GM19397 (cell line): ENCODE measurements at regions not wholly inside any gene's neighbourhood (a gene's known extent, or its start where the extent isn't known, plus 50 kb on each side); places are given as distances from the start of the nearest gene placed in this dataset.
A peak's percentile ranks its signal among the peaks of the same experiment; 100 is the strongest.
"Not testable (repeated sequence)": the region's sequence is repeated elsewhere in the genome, so short reads cannot be mapped to it uniquely, and the experiment has no call there.

Experiments used
- ATAC-seq: cut with Tn5 transposase; IDR thresholded peaks from one replicate; pipeline ENCODE4 v1.9.1; 2021; ENCODE audit warnings: mild to moderate bottlenecking, moderate library complexity; ENCODE audit not compliant: unreplicated experiment

GRCh38 chr3:36656873-36657272, 107.5 kb downstream of the DCLK3 start:
- no peak for ATAC-seq

DNA sequence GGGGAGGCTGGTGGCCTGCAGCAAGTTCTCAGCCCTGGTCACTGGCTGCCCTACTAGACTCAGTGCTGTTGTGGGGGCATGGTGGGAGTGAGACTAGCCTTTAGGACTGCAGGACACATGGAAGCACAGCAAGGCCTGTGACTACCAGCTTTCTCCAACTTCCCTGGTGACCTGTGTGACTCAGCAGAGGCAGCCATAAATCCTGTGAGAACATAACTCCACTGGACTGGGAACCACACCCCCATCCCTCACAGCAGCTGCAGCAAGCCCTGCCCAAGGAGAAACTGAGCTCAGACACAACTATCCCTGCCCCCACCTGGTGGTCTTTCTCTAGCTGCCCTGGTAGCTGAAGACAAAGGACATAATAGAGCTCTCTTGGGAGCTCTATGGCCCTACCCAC, 111.3 kb downstream of the DCLK3 start:
- ATAC-seq = no peak

GRCh38 chr3:36652104-36652503, 112.2 kb downstream of the DCLK3 start:
- ATAC-seq = no peak

DNA sequence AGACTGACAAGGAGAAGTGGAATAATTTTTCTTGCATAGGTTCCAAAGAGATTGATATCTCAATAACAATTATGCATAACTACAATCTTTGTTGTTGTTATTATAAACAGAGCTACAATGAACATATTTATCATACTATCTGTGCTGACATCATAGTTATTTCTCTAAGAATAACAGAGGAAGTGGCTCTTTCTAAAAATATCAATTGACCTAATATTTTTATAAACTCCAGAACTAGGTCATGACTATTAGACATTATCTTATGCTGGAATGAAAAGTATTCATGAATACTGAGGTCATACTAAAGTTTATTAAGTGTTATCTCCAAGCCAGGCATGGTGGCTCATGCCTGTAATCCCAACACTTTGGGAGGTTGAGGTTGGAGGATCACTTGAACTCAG, 114.1 kb downstream of the DCLK3 start:
- no peak for ATAC-seq

DNA sequence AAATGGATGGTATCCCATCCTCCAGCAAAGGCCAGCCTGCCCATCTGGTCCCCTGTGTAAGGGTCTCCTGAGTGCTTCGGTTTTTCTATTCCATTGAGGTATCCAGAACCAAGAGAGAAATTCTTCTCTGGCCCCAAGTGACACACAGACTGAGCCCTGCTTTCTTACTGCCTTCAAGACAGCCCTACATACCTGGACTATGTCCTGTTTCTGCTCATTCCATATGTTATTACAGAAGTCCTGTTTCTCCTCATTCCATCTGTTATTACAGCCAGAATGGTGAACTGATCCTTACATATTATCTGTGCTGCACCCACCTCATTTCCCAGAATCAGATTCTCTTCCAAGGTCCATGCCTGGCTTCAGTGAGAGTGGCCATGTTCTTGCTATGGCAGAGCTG, 115.2 kb downstream of the DCLK3 start:
- ATAC-seq = no peak

- ATAC-seq = peak; percentile 56
These were observed 115.9 kb downstream of the DCLK3 start for GRCh38 chr3:36648241-36649034.

- no peak for ATAC-seq
These were observed 116.9 kb downstream of the DCLK3 start for GRCh38 chr3:36647423-36647853.

GRCh38 chr3:36643192-36643591, 121.2 kb downstream of the DCLK3 start:
- ATAC-seq = no peak

- ATAC-seq = no peak
These were observed 128.6 kb downstream of the DCLK3 start for GRCh38 chr3:36635731-36636130.

DNA sequence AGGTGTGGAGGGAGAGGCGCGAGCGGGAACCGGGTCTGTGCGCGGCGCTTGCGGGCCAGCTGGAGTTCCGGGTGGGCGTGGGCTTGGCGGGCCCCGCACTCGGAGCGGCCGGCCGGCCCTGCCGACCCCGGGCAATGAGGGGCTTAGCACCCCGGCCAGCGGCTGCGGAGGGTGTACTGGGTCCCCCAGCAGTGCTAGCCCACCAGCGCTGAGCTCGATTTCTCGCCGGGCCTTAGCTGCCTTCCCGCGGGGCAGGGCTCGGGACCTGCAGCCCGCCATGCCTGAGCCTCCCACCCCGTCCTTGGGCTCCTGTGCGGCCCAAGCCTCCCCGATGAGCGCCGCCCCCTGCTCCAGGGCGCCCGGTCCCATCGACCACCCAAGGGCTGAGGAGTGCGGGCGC, 130.5 kb downstream of the DCLK3 start:
- ATAC-seq = not testable (repeated sequence)

- ATAC-seq = no peak
These were observed 131.3 kb downstream of the DCLK3 start for GRCh38 chr3:36633060-36633459.

DNA sequence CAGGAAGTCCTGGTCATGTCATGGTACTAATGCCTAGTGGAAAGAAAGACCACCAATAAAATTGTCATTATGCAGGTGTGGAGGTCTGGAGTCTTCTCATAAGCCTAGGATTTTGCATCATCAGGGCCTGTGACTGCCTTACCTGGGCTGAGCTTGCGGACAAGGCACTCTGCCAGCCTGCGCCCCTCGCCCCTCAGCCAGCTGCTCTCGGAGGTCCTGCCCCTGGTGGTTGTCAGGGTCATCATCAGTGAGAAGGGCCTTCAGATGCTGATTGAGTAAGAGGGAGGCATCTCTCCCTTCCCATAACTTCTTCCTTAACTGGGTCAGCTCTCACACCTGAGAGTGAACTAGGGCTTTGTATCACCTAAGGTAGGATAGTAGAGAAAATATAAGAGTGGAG, 132.8 kb downstream of the DCLK3 start:
- ATAC-seq = no peak

DNA sequence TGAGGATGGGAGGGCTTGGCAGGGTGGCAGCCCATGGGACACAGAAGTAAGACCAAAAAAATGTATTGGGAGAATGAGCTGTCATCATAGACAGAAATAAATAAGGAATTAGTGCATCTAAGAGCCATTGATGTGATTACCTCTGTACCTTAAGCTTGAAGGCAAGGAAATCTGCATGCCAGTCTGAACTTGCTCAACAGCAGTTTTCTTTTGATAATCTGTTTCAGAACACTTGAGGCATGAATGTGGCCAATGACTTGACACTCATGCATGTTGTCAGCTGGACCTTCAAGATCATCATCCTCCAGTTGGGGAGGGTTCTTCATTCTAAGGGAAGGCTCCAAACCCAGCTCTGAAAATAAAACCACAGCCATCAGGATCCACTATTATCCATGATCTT, 148.5 kb downstream of the DCLK3 start:
- no peak for ATAC-seq

DNA sequence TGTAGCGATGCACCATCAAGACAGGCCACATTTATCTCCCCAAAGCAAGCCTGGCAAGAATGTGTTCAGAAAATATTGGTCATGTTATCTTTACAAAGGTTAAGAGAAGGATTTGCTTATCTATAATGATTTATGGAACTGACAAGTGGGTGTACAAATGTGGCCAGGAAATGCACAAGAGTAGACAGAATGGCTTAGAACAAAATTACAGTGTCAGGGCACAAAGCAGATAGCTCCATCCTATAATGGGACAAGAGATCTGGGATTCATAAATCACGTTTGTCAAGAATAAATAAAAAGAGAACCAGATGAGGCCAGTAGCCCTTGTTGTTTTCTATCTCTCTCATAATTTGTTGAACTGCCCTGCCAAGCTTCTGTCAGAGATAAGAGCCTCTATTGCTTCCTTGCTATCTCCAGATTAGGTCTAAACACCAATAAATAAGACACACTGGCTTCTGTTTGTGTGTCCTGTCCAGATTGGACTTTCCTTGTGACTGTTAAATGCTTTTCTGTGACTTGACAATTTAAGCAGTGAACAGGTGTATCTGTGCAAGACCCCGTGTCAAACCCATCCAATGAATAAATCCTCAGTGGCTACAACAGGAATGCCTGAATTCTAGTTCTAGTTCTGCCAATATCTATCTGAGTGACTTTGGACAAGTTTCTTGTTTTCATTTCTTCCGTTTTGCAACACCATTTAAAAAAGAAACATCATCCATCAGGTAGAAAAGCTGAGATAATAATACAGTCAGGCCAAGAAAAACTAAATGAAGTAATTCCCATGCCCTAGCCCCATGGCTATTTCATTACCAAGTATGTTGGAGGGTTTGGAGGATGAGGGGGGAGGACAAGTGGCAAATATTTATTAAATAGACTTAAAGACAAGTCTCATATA, 157.2 kb downstream of the DCLK3 start:
- no peak for ATAC-seq

- no peak for ATAC-seq
These were observed 160.9 kb downstream of the DCLK3 start for GRCh38 chr3:36603423-36603822.

- ATAC-seq = no peak
These were observed 163.9 kb downstream of the DCLK3 start for GRCh38 chr3:36600404-36600803.
